ENCODE measurements at regions not wholly inside any gene's neighbourhood (a gene's known extent, or its start where the extent isn't known, plus 50 kb on each side); places are given as distances from the start of the nearest gene placed in this dataset.

DNA sequence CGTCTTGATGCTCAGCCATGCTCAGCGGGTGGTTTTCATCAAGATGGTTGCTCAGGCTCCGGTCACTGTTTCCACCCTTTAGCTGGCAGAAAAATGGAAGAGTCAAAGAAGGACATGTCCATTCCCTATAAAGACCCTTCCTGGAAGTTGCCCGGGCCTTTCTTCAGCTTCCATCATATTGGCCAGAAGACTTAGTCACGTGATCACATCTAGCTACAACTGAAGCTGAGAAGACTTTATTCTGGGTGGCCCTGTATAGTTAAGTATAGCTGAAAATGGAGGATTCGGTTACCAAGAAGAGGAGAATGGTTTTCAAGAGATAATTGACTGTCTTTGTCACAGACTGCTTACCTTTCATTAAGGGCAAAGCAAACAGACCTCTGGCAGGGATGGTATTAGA is 296.7 kb upstream of the CASK start:
- Histone ChIP-seq H3K4me3 (replicated peaks; ENCODE audit: insufficient read depth, low read length) (no peak overlapping the region), H3K27me3 (ENCODE audit: insufficient read depth, poor library complexity, severe bottlenecking) (no peaks in the 10 kb centered on the region), H3K27ac (replicated peaks) (no peak overlapping the region)
- no peak for TF ChIP-seq SPI1 (IDR thresholded peaks at IDR 0.05; ENCODE audit: borderline replicate concordance, low read depth)
- TF ChIP-seq, protein P1, sequence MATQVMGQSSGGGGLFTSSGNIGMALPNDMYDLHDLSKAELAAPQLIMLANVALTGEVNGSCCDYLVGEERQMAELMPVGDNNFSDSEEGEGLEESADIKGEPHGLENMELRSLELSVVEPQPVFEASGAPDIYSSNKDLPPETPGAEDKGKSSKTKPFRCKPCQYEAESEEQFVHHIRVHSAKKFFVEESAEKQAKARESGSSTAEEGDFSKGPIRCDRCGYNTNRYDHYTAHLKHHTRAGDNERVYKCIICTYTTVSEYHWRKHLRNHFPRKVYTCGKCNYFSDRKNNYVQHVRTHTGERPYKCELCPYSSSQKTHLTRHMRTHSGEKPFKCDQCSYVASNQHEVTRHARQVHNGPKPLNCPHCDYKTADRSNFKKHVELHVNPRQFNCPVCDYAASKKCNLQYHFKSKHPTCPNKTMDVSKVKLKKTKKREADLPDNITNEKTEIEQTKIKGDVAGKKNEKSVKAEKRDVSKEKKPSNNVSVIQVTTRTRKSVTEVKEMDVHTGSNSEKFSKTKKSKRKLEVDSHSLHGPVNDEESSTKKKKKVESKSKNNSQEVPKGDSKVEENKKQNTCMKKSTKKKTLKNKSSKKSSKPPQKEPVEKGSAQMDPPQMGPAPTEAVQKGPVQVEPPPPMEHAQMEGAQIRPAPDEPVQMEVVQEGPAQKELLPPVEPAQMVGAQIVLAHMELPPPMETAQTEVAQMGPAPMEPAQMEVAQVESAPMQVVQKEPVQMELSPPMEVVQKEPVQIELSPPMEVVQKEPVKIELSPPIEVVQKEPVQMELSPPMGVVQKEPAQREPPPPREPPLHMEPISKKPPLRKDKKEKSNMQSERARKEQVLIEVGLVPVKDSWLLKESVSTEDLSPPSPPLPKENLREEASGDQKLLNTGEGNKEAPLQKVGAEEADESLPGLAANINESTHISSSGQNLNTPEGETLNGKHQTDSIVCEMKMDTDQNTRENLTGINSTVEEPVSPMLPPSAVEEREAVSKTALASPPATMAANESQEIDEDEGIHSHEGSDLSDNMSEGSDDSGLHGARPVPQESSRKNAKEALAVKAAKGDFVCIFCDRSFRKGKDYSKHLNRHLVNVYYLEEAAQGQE (IDR thresholded peaks at IDR 0.05; ENCODE audit: insufficient replicate concordance, low read depth), result no peak
- TF ChIP-seq, protein P2, sequence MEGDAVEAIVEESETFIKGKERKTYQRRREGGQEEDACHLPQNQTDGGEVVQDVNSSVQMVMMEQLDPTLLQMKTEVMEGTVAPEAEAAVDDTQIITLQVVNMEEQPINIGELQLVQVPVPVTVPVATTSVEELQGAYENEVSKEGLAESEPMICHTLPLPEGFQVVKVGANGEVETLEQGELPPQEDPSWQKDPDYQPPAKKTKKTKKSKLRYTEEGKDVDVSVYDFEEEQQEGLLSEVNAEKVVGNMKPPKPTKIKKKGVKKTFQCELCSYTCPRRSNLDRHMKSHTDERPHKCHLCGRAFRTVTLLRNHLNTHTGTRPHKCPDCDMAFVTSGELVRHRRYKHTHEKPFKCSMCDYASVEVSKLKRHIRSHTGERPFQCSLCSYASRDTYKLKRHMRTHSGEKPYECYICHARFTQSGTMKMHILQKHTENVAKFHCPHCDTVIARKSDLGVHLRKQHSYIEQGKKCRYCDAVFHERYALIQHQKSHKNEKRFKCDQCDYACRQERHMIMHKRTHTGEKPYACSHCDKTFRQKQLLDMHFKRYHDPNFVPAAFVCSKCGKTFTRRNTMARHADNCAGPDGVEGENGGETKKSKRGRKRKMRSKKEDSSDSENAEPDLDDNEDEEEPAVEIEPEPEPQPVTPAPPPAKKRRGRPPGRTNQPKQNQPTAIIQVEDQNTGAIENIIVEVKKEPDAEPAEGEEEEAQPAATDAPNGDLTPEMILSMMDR (IDR thresholded peaks at IDR 0.05; ENCODE audit: insufficient read depth, low read length), result no peak
- no peak for TF ChIP-seq GABPA (IDR thresholded peaks at IDR 0.05; ENCODE audit: low read depth)
- no peak for TF ChIP-seq POLR2AphosphoS5 (IDR thresholded peaks at IDR 0.05; ENCODE audit: low read depth)
- DNase-seq (ENCODE audit: low read depth in 1 of 2, low spot score in 1 of 2), result no peak

DNA sequence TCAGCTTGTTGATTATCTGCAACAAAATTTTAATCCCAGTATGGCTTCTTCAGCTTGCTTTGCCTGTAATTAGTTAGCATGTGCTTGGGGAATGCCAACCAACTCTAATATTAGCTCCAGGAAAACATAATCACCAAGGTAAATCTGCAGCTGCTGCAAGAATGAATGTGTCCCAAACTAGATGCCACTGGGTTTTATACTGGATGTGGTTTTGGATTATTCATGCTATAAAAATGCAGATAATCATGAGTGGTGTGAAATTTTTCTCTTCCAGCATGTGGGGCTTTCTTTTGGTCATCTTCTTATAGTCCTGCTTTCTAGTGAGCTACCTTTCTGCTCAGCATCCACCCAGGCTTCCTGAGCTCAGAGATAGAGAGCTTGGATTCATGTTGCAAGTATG is 295.9 kb upstream of the CASK start:
- Histone ChIP-seq H3K4me3 (replicated peaks; ENCODE audit: insufficient read depth, low read length) (no peak overlapping the region), H3K27ac (replicated peaks) (no peak overlapping the region), H3K27me3 (ENCODE audit: insufficient read depth, poor library complexity, severe bottlenecking) (no peaks in the 10 kb centered on the region)
- no peak for DNase-seq (ENCODE audit: low read depth in 1 of 2, low spot score in 1 of 2)
- TF ChIP-seq SPI1 (IDR thresholded peaks at IDR 0.05; ENCODE audit: borderline replicate concordance, low read depth) (no peak), POLR2AphosphoS5 (IDR thresholded peaks at IDR 0.05; ENCODE audit: low read depth) (no peak), GABPA (IDR thresholded peaks at IDR 0.05; ENCODE audit: low read depth) (no peak)
- TF ChIP-seq, protein P2 (IDR thresholded peaks at IDR 0.05; ENCODE audit: insufficient read depth, low read length), result no peak
- TF ChIP-seq, protein P1 (IDR thresholded peaks at IDR 0.05; ENCODE audit: insufficient replicate concordance, low read depth), result no peak

DNA sequence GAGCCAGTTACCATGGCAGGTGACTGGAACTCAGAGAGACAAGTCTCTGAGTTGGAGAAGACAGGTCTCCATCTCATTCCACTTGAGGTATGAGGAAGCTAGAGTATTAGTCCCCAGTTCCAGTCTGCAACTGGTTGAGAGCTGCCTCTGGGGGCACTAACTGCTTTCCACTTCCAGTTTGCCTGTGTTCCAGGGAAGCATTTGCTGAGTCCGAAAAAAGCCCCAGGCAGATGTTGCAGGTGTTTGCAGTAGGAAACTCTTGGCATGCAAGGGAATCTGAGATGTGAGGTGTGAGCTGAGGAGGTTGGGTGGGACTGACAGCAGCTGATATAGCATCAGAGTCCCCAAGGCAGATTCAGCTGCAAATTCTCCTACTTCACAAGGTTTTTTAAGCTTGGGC is 272.2 kb upstream of the CASK start:
- TF ChIP-seq, protein P2 (IDR thresholded peaks at IDR 0.05; ENCODE audit: insufficient read depth, low read length), result no peak
- TF ChIP-seq SPI1 (IDR thresholded peaks at IDR 0.05; ENCODE audit: borderline replicate concordance, low read depth) (no peak), GABPA (IDR thresholded peaks at IDR 0.05; ENCODE audit: low read depth) (no peak), POLR2AphosphoS5 (IDR thresholded peaks at IDR 0.05; ENCODE audit: low read depth) (no peak)
- TF ChIP-seq, protein P1 (IDR thresholded peaks at IDR 0.05; ENCODE audit: insufficient replicate concordance, low read depth), result no peak
- no peak for DNase-seq (ENCODE audit: low read depth in 1 of 2, low spot score in 1 of 2)

More for the DNA sequence above, 272.2 kb upstream of the CASK start:
- Histone ChIP-seq H3K27me3 (ENCODE audit: insufficient read depth, poor library complexity, severe bottlenecking) (no peaks in the 10 kb centered on the region), H3K4me3 (replicated peaks; ENCODE audit: insufficient read depth, low read length) (no peak overlapping the region), H3K27ac (replicated peaks) (no peak overlapping the region)

All from HL-60 (cell line).